Erythroblast (primary cell): ENCODE measurements at regions not wholly inside any gene's neighbourhood (a gene's known extent, or its start where the extent isn't known, plus 50 kb on each side); places are given as distances from the start of the nearest gene placed in this dataset.

Experiments
- GATA1 ChIP-seq: IDR thresholded peaks from 2 replicates; pipeline ENCODE4 v1.6.1; 2011; ENCODE audit warnings: low read depth, mild to moderate bottlenecking, control low read depth, low read length, moderate library complexity
- POLR2A ChIP-seq: IDR thresholded peaks from 2 replicates; pipeline ENCODE4 v1.6.1; 2011; ENCODE audit warnings: mild to moderate bottlenecking, low read length

- TF ChIP-seq POLR2A: no peak
- no peak for TF ChIP-seq GATA1
These were observed 127.1 kb upstream of the SHH start for GRCh38 chr7:155939350-155939749.
